SJSA1 (cell line): ENCODE measurements at regions not wholly inside any gene's neighbourhood (a gene's known extent, or its start where the extent isn't known, plus 50 kb on each side); places are given as distances from the start of the nearest gene placed in this dataset.
A peak's percentile ranks its signal among the peaks of the same experiment; 100 is the strongest.

Experiments used
- DNase-seq, 2 experiments: peaks; one replicate each; pipeline ENCODE4 v3.0.0-alpha.2; 2015 to 2020; ENCODE audit warnings: low spot score in 2 of 2, low read depth in 1 of 2
- H3K27ac ChIP-seq: fragments of 250-450 bp; sonication (Bioruptor Pico); 2 replicates; pipeline ENCODE4 v1.5.1; 2020; ENCODE audit warnings: mild to moderate bottlenecking, moderate library complexity
- H3K27me3 ChIP-seq: fragments of 250-450 bp; sonication (Bioruptor Pico); replicated peaks from 2 replicates; pipeline ENCODE4 v1.5.1; 2020; ENCODE audit warnings: mild to moderate bottlenecking, moderate library complexity
- H3K36me3 ChIP-seq: fragments of 250-450 bp; sonication (Bioruptor Pico); 2 replicates; pipeline ENCODE4 v1.5.1; 2020; ENCODE audit warnings: mild to moderate bottlenecking
- H3K4me1 ChIP-seq: fragments of 250-450 bp; sonication (Bioruptor Pico); replicated peaks from 2 replicates; pipeline ENCODE4 v1.6.1; 2021; ENCODE audit warnings: mild to moderate bottlenecking
- H3K4me3 ChIP-seq: fragments of 250-450 bp; sonication (Bioruptor Pico); 2 replicates; pipeline ENCODE4 v1.5.1; 2020; ENCODE audit warnings: mild to moderate bottlenecking
- H3K9me3 ChIP-seq: fragments of 250-450 bp; sonication (Bioruptor Pico); replicated peaks from 2 replicates; pipeline ENCODE4 v1.5.1; 2020; ENCODE audit warnings: mild to moderate bottlenecking

GRCh38 chr16:64858076-64858475 is 263.8 kb downstream of the CDH11 start:
- Histone ChIP-seq H3K27me3 (no peaks in the 10 kb centered on the region), H3K9me3 (no peaks in the 10 kb centered on the region), H3K36me3 (no peaks in the 10 kb centered on the region), H3K27ac (no peak overlapping the region), H3K4me3 (no peak overlapping the region), H3K4me1 (no peaks in the 10 kb centered on the region)
- DNase-seq: no peak

GRCh38 chr16:64857411-64857810 is 264.5 kb downstream of the CDH11 start:
- Histone ChIP-seq H3K36me3 (no peaks in the 10 kb centered on the region), H3K4me1 (no peaks in the 10 kb centered on the region), H3K27me3 (no peaks in the 10 kb centered on the region), H3K4me3 (no peak overlapping the region), H3K9me3 (no peaks in the 10 kb centered on the region), H3K27ac (no peak overlapping the region)
- DNase-seq: no peak

DNA sequence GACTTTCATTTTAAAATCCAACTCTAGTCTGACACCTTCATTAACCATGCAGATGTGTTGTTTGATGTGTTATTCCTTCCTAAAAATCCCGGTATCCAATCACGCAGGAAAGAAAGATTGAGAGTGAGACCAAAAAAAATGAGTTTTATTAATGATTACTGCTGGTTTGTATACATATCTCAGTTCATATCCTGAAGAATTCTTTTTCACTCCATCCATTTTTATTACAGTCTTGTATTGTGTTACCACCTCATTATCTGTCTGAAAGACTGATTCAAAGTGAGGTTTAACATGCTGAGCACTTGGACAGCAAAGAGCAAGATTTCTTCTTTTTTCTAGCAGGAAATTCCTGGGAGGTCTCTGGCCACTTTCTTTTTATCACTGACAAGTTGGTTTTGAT is 268.3 kb downstream of the CDH11 start:
- H3K9me3 ChIP-seq: no peaks in the 10 kb centered on the region
- H3K4me3 ChIP-seq: no peak overlapping the region

DNA sequence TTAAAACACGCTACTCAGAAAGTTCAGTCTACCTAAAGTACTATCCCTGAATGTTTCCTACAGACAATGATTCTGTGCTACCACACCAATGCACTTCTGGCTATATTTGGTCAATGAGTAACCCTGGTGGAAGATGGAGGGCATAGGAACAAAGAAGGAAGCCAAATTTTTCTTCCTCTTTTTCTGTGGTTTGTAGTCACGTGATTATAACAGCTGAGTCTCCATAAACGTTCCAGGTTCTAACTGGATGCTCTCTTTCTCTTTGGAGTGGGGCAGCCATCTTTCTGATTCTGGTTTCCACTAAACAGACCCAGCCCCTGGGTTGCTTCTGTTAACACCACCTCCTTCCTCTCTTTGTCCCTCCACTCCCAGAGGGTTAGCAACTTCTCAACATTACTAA is 274.9 kb downstream of the CDH11 start:
- H3K27me3 ChIP-seq: no peaks in the 10 kb centered on the region
- no peak overlapping the region for H3K27ac ChIP-seq
- no peaks in the 10 kb centered on the region for H3K9me3 ChIP-seq
- no peak for DNase-seq
- H3K36me3 ChIP-seq: no peaks in the 10 kb centered on the region
- no peaks in the 10 kb centered on the region for H3K4me1 ChIP-seq
- H3K4me3 ChIP-seq: no peak overlapping the region

More for the DNA sequence above, 268.3 kb downstream of the CDH11 start:
- H3K27ac ChIP-seq: no peak overlapping the region
- H3K27me3 ChIP-seq: no peaks in the 10 kb centered on the region
- no peak for DNase-seq
- H3K4me1 ChIP-seq: no peaks in the 10 kb centered on the region
- H3K36me3 ChIP-seq: no peaks in the 10 kb centered on the region

DNA sequence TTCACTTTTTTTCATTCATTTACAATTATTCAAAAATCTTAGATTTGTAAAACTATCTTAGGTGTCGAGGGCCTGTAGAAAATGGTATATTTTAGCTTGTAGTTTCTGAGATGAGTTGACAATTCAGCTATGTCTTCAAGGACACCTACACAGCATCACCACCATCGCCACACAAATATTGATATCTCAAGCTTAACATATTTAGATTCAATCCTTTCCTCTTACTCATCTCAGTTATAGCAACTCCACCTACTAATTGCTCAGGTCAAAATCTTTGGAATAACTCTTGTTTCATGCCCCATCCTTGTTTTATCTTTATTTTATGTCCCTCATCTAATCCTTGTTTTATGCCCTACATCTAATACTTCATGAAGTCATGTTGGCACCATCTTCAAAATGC is 276.8 kb downstream of the CDH11 start:
- Histone ChIP-seq H3K36me3 (no peaks in the 10 kb centered on the region), H3K27ac (no peak overlapping the region), H3K9me3 (no peaks in the 10 kb centered on the region), H3K27me3 (no peaks in the 10 kb centered on the region), H3K4me3 (no peak overlapping the region), H3K4me1 (no peaks in the 10 kb centered on the region)
- no peak for DNase-seq

GRCh38 chr16:64841482-64841881 is 280.4 kb downstream of the CDH11 start:
- Histone ChIP-seq H3K4me3 (no peak overlapping the region), H3K27me3 (no peaks in the 10 kb centered on the region), H3K36me3 (no peaks in the 10 kb centered on the region), H3K27ac (no peak overlapping the region), H3K4me1 (no peaks in the 10 kb centered on the region), H3K9me3 (no peaks in the 10 kb centered on the region)
- DNase-seq: no peak

DNA sequence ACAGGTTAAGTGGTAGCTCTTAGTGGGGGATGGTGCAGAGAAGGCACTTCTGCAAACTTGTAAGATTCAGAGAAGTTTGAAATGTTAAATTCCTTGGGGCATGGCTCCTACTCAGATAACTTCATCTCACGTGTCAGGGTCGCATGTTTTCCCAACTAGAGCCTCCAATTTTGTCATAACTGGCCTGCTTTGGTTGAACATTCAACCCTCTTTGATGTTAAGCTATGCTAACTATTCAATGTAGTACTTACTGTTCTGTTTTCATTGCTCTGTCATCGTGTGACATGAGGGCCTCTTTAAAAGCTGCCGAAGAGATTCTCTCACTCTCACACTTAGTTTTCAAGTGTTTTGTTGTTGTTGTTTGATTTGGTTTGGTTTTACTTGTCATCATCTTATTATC is 280.8 kb downstream of the CDH11 start:
- no peaks in the 10 kb centered on the region for H3K4me1 ChIP-seq
- no peaks in the 10 kb centered on the region for H3K9me3 ChIP-seq
- no peak overlapping the region for H3K27ac ChIP-seq
- H3K4me3 ChIP-seq: no peak overlapping the region
- no peaks in the 10 kb centered on the region for H3K36me3 ChIP-seq
- H3K27me3 ChIP-seq: no peaks in the 10 kb centered on the region
- no peak for DNase-seq

DNA sequence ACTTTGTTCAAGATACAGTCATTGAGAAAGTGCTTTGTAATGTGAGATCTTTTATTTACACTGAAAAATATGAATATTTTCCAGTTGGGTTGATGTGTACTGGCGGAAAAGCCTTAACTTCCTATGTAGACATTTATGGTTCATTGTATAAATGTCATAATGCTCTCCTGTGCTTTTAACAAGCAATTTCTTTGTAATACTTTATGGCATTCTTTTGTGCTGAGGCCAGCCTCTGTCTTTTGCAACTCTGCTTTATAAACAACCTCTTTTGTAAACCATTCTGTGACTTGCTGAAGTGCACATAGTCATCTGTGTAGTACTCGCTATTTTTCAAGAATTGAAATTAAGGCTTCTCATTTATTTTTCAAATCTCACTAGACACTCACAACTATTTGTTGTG is 291.2 kb downstream of the CDH11 start:
- Histone ChIP-seq H3K27ac (peak overlapping the region; percentile 24), H3K9me3 (peaks cover 4% of the 10 kb centered on the region), H3K4me3 (no peak overlapping the region), H3K36me3 (no peaks in the 10 kb centered on the region), H3K4me1 (peaks cover 16% of the 10 kb centered on the region), H3K27me3 (no peaks in the 10 kb centered on the region)
- DNase-seq: peak in 1 of 2 experiments; percentile 50

GRCh38 chr16:64829678-64830077 is 292.2 kb downstream of the CDH11 start:
- H3K4me1 ChIP-seq: peaks cover 16% of the 10 kb centered on the region
- H3K9me3 ChIP-seq: peaks cover 4% of the 10 kb centered on the region
- H3K36me3 ChIP-seq: no peaks in the 10 kb centered on the region
- no peak overlapping the region for H3K27ac ChIP-seq
- H3K4me3 ChIP-seq: no peak overlapping the region
- H3K27me3 ChIP-seq: no peaks in the 10 kb centered on the region
- DNase-seq: no peak

DNA sequence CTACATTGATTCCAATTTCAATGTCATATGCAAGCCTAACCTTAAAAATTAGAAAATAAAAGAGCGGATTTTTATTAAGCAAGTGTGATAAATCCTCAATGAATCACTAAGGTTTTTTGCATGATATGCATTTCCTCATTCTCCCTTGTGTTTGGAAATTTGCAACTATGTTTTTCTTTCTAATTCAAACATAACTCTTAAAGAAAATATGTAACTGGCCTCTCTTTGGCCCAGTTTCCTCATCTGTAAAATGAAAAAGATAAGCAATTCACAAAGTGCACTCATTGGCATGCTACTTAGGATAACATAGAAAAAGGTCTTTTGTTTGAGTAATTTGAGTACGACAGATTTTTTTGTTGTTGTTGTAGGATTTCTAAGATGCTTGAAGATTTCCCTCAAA is 295.5 kb downstream of the CDH11 start:
- DNase-seq: no peak
- no peak overlapping the region for H3K27ac ChIP-seq
- H3K36me3 ChIP-seq: no peaks in the 10 kb centered on the region
- H3K27me3 ChIP-seq: no peaks in the 10 kb centered on the region
- no peak overlapping the region for H3K4me3 ChIP-seq
- peaks cover 16% of the 10 kb centered on the region for H3K4me1 ChIP-seq
- no peaks in the 10 kb centered on the region; the same call in 1 of the 2 replicates for H3K9me3 ChIP-seq

- no peak overlapping the region for H3K4me3 ChIP-seq
Observed at GRCh38 chr16:64823481-64824075, 298.3 kb downstream of the CDH11 start.

GRCh38 chr16:64809876-64810629 is 311.8 kb downstream of the CDH11 start:
- no peak overlapping the region for H3K27ac ChIP-seq
- H3K9me3 ChIP-seq: no peaks in the 10 kb centered on the region
- DNase-seq: no peak
- H3K4me1 ChIP-seq: no peaks in the 10 kb centered on the region
- no peaks in the 10 kb centered on the region for H3K36me3 ChIP-seq
- no peak overlapping the region for H3K4me3 ChIP-seq
- no peaks in the 10 kb centered on the region for H3K27me3 ChIP-seq

More at GRCh38 chr16:64823481-64824075, 298.3 kb downstream of the CDH11 start:
- H3K4me1 ChIP-seq: no peaks in the 10 kb centered on the region
- H3K36me3 ChIP-seq: no peaks in the 10 kb centered on the region
- H3K27ac ChIP-seq: no peak overlapping the region
- DNase-seq: no peak
- H3K27me3 ChIP-seq: no peaks in the 10 kb centered on the region
- H3K9me3 ChIP-seq: no peaks in the 10 kb centered on the region; the same call in 1 of the 2 replicates

DNA sequence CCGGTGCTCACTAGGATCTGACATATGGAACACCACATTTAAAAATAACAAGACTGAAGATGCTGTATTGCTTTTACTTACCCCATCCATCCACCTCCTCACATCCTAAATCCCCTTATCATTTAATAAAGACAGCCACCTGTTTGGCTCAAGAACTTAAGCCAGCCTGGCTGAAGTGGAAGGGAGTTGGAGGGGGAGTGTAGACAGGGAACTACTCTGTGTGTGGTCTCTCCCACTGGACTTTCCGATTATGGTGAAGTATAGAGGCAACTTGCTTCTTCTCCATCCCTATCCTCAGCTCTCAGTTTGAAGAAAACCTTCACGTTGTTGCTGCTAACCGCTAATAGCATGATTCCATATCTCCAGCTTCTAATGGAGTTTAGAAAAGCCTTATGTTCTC is 313.4 kb downstream of the CDH11 start:
- H3K4me3 ChIP-seq: no peak overlapping the region
- H3K9me3 ChIP-seq: no peaks in the 10 kb centered on the region
- H3K4me1 ChIP-seq: no peaks in the 10 kb centered on the region
- DNase-seq: no peak
- H3K27ac ChIP-seq: no peak overlapping the region
- no peaks in the 10 kb centered on the region for H3K36me3 ChIP-seq
- H3K27me3 ChIP-seq: no peaks in the 10 kb centered on the region

- no peak overlapping the region for H3K27ac ChIP-seq
Observed at GRCh38 chr16:64791756-64792155, 330.1 kb downstream of the CDH11 start.

More at GRCh38 chr16:64791756-64792155, 330.1 kb downstream of the CDH11 start:
- Histone ChIP-seq H3K9me3 (no peaks in the 10 kb centered on the region), H3K27me3 (no peaks in the 10 kb centered on the region; the same call in 1 of the 2 replicates), H3K4me1 (no peaks in the 10 kb centered on the region), H3K36me3 (no peaks in the 10 kb centered on the region), H3K4me3 (no peak overlapping the region)
- DNase-seq: no peak
